Tongue (tissue), 1 donor: ENCODE measurements at regions not wholly inside any gene's neighbourhood (a gene's known extent, or its start where the extent isn't known, plus 50 kb on each side); places are given as distances from the start of the nearest gene placed in this dataset.
"Not testable (repeated sequence)": the region's sequence is repeated elsewhere in the genome, so short reads cannot be mapped to it uniquely, and the experiment has no call there.

Experiments used
- DNase-seq: peaks from one replicate; pipeline ENCODE4 v3.0.0-alpha.2; 2015

DNA sequence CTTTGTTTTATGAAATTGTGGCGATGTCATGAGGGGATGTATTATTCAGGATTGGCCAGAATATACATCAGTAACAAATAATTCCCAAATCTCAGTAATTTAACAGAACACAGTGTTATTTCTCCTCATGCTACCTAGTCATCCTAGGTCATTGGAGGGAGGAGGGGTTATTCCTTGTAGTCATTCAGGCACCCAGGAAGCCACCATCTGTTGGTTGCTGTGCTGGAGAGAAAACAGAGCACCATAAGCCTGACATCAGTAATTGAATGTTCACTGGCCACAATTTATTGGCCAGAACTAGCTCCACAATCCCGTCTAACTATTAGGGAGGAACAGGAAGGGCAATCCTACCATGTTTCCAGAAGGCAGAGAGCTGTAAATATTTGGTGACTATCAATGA, 303.5 kb upstream of the CELF4 start:
- DNase-seq, result no peak

DNA sequence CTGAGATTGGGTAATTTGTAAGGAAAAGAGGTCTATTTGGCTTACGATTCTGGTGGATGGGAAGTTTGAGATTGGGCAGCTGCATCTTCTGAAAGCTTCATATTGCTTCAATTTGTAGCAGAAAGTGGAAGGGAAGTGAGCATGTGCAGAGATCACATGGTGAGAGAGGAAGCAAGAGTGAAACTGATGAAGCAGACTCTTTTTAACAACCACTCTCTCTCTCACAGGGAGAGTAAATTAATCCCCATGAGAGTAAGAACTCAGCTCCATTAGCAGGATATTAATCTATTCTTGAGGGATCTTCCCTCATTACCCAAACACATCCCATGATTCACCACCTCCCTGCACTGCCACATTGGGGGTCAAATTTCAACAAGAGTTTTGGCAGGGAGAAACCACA, 298.5 kb upstream of the CELF4 start:
- DNase-seq, result no peak

DNA sequence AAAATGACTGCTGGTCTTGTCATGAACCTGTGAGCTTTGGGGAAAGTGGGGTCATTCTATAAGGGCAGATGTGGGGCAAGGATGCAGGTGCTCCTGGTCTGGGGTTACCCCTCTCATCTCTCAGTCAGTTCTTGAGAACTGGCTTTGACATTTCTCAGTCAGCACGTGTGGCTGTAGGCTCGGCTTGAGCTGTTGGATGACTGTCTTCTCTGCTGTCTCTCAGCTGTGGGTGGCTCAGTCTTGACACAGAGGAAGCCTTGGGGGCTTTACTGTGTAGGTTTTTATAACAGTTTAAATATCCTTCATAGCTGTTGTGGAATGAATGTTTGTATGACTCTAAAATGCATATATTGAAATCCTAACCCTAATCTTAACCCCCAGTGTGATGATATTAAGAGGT, 296.4 kb upstream of the CELF4 start:
- DNase-seq, result no peak

DNA sequence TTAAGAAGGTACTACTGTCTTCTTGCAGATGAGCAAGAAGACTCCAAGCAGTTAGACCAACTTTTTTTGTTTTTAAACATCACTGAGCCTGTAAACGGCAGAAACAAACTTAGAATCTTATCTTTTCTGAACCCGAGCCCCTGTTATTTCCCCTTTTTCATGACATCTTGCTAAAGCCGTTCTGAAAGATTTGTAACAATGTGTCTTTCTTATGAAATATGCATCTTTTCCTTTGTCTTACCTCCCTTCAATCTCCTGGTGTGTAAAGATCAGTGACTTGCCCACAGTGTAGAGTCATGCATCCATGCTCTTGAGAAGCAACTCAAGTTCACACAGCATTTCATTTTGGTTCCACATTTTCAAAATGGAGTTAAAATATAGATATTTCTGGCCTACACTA, 288.8 kb upstream of the CELF4 start:
- no peak for DNase-seq

DNA sequence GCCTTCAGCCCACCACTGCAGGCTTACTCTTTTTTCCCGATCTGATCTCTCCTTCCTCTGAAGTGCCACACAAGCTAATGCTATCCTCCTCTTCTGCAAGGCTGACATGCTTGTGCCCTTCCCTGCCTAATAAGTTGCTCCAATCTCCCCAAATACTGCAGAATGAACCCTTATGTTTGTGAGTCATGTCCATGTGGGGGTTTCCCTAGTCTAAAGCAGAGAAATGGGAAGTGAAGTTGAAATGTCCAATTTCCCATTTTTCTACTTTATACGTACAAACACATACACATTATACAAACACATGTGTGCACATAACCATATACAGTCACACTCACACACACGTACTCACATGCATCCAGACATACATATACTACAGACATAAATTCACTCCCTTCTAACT, 288.1 kb upstream of the CELF4 start:
- DNase-seq, result no peak

DNA sequence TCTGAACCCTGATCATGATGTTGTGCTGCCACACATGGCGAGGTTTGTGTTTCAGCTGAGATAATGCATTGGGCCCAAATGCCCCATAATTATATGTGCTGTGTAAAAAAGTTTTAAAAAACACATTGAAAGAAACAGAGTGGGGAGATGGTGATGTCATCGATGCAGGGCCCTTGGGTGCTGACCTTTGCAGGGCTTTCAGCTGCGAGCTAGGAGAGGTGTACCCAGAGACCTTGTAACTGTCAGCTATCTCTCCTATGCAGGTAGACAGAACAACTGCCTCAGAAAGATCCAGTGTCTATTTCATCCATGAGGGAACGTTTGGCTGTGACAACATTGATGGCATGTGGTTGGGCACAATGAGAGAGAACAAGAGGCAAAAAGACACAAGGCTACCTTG, 286.9 kb upstream of the CELF4 start:
- no peak for DNase-seq

DNA sequence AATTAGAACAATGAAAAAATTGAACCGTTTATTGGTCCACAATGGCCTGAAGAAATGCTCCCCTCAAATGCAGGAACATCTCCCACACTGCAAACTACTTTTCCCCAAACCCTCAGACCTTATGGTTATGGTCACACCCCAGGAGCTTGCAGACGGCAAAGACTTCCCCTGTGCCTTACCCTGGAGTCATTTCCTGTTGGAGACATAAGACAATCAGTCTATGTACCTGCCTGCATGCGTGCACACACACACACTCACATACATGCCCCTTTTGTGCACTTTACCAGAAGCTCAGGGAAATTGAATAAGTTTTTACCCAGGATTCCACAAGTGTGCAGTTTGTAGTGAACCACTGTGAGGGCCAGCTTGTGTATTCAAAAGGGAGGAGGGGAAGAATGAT, 281.9 kb upstream of the CELF4 start:
- DNase-seq, result no peak

DNA sequence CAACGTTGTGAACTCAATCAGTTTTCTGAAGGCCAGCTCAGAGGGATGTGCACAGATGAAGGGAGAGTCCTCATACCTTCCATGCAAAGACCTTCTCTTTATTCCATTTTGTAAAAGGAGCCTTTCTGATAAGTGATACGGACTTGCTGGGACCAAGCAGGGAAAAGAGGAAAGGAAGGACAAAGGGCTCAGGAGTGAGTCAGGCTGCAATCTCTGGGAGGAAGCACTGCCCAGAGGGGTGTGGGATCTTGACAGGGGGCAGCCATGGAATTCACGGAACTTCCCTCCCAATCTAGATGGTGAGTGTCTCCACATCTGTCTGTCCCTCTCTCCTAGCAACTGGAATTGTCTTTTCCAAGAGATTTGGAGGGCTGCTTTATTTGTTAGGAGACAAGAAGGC, 281.4 kb upstream of the CELF4 start:
- no peak for DNase-seq

DNA sequence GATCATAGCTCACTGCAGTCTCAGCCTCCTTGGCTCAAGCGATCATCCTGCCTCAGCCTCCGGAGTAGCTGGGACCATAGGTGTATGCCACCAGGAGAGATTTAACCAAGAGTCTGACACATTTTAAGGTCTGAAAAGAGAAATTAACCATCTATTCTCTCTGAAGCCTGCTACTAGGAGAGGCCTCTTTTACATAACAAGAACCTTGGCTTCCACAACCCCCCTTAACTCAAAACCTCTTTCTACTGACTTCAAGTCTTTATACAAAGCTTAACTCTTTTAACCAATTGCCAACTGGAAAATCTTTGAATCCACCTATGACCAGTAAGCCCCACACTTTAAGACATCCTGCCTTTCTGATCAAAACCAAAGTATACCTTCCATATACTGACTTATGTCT, 279.9 kb upstream of the CELF4 start:
- DNase-seq, result no peak

DNA sequence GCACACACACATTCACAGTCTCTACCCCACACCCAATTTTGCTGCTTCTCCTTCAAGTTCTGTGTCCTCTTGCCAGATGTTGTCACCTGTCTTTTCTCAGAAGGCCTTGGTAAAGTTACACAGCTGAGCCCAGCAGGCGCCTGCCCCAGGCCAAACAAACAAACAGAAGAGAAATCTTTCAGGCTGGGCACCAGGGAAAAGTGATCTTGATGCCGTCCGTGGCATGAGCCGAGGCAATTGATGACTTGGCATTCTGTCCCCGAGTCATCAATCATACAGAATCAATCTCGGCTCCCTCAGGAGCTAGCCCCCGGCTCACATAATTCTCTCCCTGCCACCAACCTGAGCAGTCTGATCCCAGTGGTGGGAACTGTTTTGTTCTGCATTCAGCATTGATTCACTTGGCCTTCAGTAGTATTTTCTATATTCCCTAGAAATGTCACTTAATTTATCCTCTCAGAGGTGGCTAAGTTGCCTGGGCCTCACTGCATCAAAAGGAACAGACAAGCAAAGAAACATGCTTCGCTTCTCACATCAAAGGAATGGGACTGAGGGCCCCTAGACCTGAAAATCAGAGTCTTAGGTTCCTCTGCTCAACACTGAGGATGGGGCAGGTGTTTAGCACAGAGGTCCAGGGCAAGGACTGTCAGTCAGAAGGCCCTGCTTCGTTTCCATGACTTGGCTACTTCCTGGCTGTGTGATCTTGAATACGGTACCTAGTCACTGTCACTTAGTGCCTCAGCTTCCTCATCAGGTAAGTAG, 278.8 kb upstream of the CELF4 start:
- DNase-seq, result peak; percentile 3

DNA sequence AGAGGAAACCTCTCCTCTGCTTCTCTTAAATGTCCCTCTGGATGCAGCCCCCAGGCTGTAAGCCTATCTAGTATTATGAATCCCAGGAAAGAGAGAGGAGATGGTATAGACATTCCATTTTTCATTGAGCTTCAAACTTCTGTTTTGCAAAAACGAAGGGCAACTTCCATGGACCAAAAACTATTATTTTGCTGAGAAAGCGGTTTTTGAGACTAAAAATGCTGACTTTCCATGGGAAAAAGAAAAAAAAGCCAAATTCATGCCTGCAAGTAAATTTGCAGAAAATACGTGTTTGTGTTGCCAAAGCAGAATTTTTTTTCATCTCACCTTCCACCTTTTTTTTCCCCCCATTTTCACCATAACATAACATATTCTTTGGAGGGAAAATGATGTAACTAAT, 272.5 kb upstream of the CELF4 start:
- no peak for DNase-seq

DNA sequence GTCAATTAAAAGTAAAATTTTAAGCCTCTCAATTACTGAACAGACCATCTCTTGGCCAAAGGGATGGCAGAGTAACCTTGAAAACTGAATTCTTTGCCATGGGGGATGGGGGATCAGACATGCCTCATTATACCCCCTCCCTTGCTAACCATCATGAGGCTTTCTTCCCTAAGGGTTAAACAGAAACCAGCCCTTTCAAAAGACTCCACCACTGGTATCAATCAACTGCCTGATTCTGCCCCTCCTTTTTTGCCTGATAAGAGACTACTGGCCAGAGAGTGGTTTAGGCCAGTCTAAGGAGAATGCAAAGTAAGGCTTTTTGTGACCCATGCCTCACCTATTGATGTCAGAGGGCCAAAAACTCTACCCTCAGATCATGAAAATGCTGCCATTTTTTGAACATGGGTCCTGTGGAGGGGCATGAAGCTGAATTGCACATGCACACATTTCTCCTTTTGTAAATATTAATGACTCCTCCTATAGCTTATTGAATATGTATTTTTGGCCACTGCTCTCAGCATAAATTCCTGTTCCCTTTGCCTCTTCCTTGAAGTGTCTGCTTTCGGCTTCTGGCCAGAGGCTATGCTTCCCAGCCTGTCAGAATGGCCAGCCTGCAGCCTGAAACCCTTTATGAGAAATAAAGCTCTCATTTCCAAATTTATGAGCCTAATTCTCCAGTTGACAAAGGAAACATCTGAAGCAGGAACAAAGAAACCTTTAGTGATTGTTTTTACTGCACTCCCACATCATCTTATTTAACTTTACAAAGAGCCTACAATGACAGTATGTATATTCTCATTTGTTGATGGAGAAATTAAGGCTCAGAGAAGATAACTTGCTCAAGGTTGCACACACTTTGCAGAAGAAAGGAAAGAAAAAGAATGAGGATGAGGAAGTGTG, 270.7 kb upstream of the CELF4 start:
- no peak for DNase-seq

DNA sequence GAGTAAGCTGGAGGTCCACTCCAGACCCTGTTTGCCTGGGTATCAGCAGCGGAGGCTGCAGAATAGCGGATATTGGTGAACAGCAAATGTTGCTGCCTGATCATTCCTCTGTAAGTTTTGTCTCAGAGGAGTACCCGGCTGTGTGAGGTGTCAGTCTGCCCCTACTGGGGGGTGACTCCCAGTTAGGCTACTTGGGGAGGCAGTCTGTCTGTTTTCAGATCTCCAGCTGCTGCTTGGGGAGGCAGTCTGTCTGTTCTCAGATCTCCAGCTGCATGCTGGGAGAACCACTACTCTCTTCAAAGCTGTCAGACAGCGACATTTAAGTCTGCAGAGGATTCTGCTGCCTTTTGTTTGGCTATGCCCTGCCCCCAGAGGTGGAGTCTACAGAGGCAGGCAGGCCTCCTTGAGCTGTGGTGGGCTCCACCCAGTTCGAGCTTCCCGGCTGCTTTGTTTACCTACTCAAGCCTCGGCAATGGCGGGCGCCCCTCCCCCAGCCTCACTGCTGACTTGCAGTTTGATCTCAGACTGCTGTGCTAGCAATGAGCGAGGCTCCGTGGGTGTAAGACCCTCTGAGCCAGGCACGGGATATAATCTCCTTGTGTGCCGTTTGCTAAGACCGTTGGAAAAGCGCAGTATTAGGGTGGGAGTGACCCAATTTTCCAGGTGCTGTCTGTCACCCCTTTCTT, 266.6 kb upstream of the CELF4 start:
- DNase-seq, result not testable (repeated sequence)

DNA sequence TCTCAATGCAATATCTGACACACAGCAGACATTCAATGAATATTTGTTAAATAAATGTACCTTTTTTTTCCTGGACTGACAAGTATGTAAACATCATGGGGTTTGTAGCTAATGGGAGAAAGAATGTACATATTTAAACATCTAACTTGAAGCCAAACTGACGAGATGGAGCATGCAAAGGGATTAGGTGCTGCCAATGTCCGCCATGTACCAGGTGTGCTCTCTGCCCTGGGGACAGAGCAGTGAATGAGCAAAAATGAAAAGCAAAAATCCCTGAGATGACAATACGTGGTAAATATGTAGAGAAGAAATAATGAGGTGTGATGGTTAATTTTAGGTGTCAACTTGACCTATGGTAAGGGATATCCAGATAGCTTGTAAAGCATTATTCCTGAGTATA, 247.4 kb upstream of the CELF4 start:
- DNase-seq, result peak; percentile 43

DNA sequence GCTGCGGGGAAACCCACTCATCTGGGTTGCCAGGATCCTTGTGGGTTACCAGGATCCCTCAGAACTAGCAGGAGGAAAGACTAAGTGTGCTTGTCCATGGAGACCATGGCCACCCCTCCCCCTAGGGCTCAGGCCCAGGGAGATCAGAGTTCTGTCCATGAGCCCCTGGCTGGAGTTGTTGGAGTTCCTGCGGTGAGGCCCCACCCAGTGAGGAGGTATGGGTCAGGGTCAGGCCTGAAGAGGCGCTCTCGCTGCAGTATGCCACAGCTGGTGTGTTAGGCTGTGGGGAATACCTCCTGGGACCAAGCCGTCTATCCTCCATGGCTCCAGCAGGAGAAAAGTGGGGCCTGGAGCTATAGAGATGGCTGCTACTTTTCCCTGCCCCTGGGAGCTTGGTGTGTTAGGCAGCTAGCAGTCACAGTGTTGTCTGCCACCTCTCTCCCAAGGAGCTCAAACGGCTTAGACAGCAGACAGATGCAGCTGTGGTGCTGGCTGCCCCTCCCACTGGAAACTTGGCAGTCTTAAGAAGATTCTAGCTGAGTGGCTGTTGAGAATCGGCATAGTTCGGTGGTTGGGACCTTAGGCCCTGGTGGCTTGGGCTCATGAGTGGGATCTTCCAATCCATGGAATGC, 240.3 kb upstream of the CELF4 start:
- DNase-seq, result peak; percentile 7

DNA sequence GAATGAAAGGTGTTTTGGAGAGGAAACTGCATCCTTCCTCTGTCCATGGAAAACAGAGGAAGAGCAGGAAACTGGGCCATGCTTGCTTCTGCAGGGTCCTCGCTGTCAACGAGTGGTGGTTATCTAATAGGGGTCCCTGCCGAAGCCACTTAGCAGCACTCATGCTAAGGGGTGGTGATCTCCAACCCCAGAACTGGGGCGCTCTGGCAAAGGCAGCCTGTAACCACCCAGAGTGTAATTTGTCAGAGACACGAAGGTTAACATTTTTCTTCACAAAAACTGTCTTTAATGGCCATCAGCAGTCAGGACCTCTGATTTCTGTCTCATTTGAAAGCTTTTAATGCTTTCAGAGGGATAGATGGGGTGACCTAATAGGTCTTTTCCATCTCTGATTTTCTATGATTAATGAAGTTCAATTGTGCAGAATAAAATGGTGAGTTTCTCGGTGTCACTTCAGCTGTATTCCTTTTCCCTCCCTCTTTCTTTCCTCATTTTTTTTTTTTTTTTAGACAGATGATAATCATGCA, 231.3 kb upstream of the CELF4 start:
- DNase-seq, result no peak

DNA sequence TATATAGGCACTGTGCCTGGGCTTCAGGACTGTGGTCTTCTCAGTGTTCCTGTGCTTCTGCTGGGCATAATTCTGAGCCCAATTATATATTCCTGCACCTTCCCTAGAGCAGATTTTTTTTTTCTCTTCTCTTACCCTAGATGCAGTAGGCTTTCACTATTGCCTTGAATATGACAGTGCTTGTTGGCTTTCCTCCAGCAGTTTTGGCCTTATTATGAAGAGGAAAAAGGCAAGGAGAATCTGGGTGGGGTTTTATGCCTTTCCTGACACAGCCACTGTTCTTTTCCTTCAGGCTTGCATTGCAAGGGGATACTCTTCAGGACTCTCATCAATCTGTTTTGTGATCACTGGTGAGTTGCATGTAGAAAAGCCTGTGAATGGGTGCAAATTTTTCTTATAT, 221.9 kb upstream of the CELF4 start:
- DNase-seq, result no peak

DNA sequence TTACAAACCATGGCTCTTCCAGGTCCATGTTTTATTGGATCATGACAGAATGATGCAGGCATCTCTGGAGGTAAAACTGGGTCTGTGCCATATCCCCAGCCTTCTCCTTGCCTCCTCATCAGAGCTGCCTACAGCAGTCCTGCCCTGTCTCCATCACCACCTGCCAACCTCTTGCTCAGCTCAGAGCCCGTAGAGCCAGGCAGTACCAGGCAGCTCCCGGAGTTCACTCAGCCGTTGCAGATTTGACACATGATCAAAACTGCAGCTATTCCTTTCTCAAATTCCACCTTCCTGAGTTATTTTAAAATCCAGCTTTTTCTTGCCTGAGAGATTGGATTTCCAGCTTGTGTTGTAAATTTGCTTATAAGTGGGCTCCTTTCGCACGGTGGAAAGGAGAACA, 218.2 kb upstream of the CELF4 start:
- no peak for DNase-seq

DNA sequence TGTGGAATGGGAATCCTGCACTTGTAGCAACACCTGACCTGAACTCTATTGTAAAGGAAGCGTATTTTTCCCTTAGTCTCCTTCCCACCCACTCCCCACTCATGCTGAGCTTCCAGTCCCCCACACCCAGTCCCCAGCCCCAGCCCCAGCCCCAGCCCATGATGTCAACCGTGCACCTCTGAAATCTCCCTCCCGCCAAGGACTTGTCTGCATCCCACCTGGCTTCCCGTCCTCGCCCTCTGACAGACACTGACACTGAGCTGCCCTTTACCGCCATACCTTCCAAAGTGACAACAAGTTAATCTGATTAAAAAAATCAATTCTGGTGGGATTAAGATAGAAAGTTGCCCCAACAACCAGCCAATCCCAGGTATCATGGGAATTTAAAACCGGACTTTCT, 213.6 kb upstream of the CELF4 start:
- DNase-seq, result no peak

DNA sequence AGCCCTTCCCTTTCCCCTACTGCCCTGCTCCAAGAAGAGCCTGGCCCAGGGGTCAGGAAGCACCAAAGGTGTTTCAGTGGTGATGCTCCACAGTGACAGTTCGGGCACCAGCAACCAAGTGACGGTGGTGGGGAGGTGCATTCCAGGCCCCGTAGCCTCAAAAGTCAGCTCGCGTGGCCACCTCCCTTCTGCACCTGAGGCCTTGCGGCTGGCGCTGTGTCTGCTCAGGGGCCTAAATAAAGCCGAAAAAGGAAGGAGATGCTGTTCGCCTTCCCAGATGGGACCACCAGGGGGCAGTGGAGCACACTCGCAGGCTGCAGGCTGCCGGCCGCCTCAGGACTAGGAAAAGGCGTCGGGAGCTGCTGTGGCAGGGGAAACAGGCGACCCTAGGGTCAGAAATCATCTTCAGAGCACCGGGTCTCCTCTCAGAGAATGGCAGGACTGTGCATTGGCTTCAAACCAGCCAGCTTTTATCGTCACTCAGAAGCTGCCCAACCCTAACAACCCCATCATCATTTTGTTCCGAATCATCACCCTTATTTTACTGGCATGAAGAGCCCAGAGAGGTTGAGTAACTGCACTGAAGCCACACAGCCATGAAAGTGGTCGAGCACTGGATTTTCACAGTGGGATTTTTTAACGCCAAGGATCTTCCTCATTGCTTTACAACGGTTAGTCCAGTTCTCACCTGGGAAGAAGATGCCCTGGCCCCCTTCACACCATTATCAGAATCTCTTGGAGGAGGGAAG, 213.0 kb upstream of the CELF4 start:
- DNase-seq, result peak; percentile 84

DNA sequence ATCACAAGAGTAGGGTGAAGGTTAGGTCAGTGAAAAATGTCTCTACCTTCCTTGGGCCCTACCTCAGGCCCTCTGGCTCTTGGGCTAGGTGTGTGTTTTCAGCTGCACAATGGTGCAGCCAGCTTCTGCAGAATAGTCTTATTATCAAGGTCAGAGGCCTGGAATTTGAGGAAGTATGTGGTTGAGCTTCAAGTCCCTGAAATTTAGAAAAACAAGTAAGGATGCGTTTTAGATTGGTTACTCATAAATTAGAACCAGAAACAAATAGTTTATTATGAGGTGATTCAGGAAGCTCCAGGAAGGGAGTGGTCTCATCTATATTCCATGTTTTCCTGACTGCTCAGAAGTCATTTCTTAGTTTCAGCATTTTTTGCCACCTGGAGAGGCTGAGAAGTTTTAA, 204.2 kb upstream of the CELF4 start:
- DNase-seq, result no peak
